ENCODE measurements at regions not wholly inside any gene's neighbourhood (a gene's known extent, or its start where the extent isn't known, plus 50 kb on each side); places are given as distances from the start of the nearest gene placed in this dataset.

DNA sequence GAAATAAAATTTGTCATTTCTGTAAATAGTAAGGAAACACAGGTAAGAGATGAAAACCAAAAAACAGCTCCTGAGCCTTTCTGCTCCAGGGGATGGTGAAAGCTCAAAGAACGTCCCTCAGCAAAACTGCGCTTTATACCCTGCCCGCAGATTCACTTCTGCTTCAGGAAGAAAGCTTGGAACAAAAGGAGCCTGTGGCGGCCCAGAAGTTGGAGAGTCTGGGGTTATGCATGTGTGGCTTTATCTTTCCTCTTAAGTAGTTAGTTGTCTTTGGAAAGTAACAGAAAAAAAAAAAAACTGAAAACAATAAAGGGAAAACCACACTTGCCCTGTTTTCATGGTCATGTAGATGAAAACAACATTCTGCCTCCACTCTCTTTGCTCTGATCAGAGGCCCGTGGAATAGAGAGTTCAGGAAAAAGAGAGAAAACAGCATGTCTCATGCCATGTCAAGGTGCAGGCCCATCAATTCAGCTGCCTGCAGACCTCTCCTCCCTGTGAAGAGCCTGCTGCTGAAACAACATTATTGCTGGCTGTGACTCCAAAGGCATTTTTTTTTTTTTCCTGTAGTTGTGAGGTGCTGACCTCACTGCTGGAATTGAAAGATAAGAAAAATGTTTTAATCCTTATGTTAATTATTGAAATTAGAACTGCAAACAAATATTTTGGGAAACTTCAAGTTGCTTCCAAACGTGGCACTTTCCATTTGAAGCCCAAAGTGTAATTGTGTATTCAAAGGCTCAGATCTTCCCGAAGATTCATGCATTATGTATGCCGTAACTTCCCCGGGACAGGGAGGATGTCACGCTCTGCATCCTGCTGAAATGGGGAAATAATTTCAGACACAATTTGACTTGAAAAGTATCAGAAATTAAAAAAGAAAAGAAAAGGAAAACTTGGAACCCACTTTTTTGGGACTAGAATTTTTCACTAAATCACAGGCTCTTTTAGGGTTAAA, 108.4 kb upstream of the ZNF385D start:
- H3K9me3 ChIP-seq (ENCODE audit: control insufficient read depth, insufficient read depth, low read length), result no peaks in the 10 kb centered on the region
- no peaks in the 10 kb centered on the region for H3K36me3 ChIP-seq (ENCODE audit: control insufficient read depth, insufficient read depth, low read length)
- H3K4me3 ChIP-seq (ENCODE audit: low read depth, low read length), result no peak overlapping the region

GRCh38 chr3:21860082-21860475, 109.1 kb upstream of the ZNF385D start:
- H3K9ac ChIP-seq (ENCODE audit: low read depth, low read length), result no peak overlapping the region
- no peak overlapping the region for H3K27ac ChIP-seq (ENCODE audit: low read depth, low read length)
- no peaks in the 10 kb centered on the region for H3K27me3 ChIP-seq (ENCODE audit: control insufficient read depth, insufficient read depth, low read length)
- peaks cover 5% of the 10 kb centered on the region; the same call in 1 of the 2 replicates for H3K4me1 ChIP-seq (ENCODE audit: control insufficient read depth, insufficient read depth, low read length)
- H3K4me3 ChIP-seq (ENCODE audit: low read depth, low read length), result no peak overlapping the region
- H3K9me3 ChIP-seq (ENCODE audit: control insufficient read depth, insufficient read depth, low read length), result no peaks in the 10 kb centered on the region
- no peaks in the 10 kb centered on the region for H3K36me3 ChIP-seq (ENCODE audit: control insufficient read depth, insufficient read depth, low read length)

More for the DNA sequence above, 108.4 kb upstream of the ZNF385D start:
- Histone ChIP-seq H3K27ac (ENCODE audit: low read depth, low read length) (no peak overlapping the region), H3K27me3 (ENCODE audit: control insufficient read depth, insufficient read depth, low read length) (no peaks in the 10 kb centered on the region), H3K9ac (ENCODE audit: low read depth, low read length) (no peak overlapping the region), H3K4me1 (ENCODE audit: control insufficient read depth, insufficient read depth, low read length) (peaks cover 5% of the 10 kb centered on the region; the same call in 1 of the 2 replicates)

DNA sequence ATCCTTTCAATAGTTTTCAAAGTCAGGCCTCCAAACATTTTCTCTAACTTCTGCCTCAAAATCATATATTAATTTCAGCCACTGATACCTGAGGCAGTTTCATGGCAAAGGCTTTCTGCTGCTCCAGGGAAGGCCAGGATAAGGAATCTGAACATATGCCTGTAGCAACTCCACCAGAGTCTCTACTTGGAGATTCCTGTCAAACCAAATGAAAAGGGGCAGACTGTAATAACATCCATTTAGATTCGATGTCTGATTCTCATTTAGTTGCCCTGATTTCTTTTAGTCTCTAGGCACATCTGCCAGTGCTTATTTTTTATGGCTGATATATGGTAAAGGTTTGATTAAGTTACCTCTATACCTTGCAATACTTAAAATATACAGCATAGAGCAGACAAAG, 109.6 kb upstream of the ZNF385D start:
- Histone ChIP-seq H3K4me1 (ENCODE audit: control insufficient read depth, insufficient read depth, low read length) (peaks cover 5% of the 10 kb centered on the region; the same call in 1 of the 2 replicates), H3K27ac (ENCODE audit: low read depth, low read length) (no peak overlapping the region), H3K4me3 (ENCODE audit: low read depth, low read length) (no peak overlapping the region), H3K27me3 (ENCODE audit: control insufficient read depth, insufficient read depth, low read length) (no peaks in the 10 kb centered on the region), H3K36me3 (ENCODE audit: control insufficient read depth, insufficient read depth, low read length) (no peaks in the 10 kb centered on the region), H3K9ac (ENCODE audit: low read depth, low read length) (no peak overlapping the region), H3K9me3 (ENCODE audit: control insufficient read depth, insufficient read depth, low read length) (no peaks in the 10 kb centered on the region)

DNA sequence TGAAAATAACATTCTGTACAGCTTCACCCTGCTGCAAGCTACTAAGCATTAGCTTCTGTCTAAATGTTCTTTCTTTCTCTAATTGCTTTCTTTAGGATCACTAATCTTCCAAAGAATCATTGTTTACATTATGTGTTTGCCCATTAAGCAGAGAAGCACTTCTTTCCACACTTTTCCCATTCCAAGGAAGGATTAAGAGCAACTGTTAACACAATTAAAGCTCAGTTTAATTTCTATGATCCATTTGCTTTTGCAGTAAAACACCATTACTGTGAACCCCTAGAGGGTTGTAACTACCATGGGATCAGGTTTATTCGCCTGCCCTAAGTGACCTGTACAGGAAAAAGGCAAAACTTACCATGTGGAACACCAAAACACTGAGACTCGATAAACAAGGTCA, 125.8 kb upstream of the ZNF385D start:
- Histone ChIP-seq H3K27me3 (ENCODE audit: control insufficient read depth, insufficient read depth, low read length) (no peaks in the 10 kb centered on the region), H3K9me3 (ENCODE audit: control insufficient read depth, insufficient read depth, low read length) (no peaks in the 10 kb centered on the region), H3K36me3 (ENCODE audit: control insufficient read depth, insufficient read depth, low read length) (no peaks in the 10 kb centered on the region), H3K4me1 (ENCODE audit: control insufficient read depth, insufficient read depth, low read length) (no peaks in the 10 kb centered on the region), H3K27ac (ENCODE audit: low read depth, low read length) (no peak overlapping the region), H3K4me3 (ENCODE audit: low read depth, low read length) (no peak overlapping the region), H3K9ac (ENCODE audit: low read depth, low read length) (no peak overlapping the region)

DNA sequence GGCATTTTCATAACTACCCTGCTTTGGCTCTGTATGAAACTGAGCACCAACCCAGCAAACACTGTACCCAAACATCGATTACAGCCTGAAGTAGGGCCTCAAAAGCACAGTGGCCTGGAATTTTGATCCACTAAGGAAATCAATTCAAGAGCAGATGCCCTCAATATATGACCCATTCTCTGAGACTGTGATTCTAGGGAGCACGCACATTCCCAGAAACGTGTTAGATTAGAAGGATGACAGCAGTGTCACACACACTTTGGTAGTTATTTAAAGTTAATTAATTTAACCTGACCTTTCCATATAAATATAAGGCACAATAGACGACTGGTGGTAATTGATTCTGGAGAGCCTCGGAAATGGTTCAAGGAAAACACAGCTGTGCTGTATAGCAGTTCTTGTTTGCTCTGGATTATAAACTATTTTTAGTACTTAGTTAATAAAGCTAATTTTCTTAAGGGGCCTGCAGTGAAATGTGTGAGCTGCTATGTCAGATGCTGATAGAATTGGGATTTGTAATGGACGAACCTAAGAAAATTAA, 126.3 kb upstream of the ZNF385D start:
- no peaks in the 10 kb centered on the region for H3K27me3 ChIP-seq (ENCODE audit: control insufficient read depth, insufficient read depth, low read length)
- H3K9me3 ChIP-seq (ENCODE audit: control insufficient read depth, insufficient read depth, low read length), result no peaks in the 10 kb centered on the region
- H3K4me1 ChIP-seq (ENCODE audit: control insufficient read depth, insufficient read depth, low read length), result no peaks in the 10 kb centered on the region
- H3K9ac ChIP-seq (ENCODE audit: low read depth, low read length), result no peak overlapping the region
- no peak overlapping the region for H3K27ac ChIP-seq (ENCODE audit: low read depth, low read length)
- no peaks in the 10 kb centered on the region for H3K36me3 ChIP-seq (ENCODE audit: control insufficient read depth, insufficient read depth, low read length)
- H3K4me3 ChIP-seq (ENCODE audit: low read depth, low read length), result no peak overlapping the region

- no peaks in the 10 kb centered on the region for H3K4me1 ChIP-seq (ENCODE audit: control insufficient read depth, insufficient read depth, low read length)
- no peaks in the 10 kb centered on the region for H3K9me3 ChIP-seq (ENCODE audit: control insufficient read depth, insufficient read depth, low read length)
- H3K27me3 ChIP-seq (ENCODE audit: control insufficient read depth, insufficient read depth, low read length), result no peaks in the 10 kb centered on the region
- no peaks in the 10 kb centered on the region for H3K36me3 ChIP-seq (ENCODE audit: control insufficient read depth, insufficient read depth, low read length)
- H3K4me3 ChIP-seq (ENCODE audit: low read depth, low read length), result no peak overlapping the region
- H3K9ac ChIP-seq (ENCODE audit: low read depth, low read length), result no peak overlapping the region
- no peak overlapping the region for H3K27ac ChIP-seq (ENCODE audit: low read depth, low read length)
Measured at GRCh38 chr3:21879184-21879886, 128.3 kb upstream of the ZNF385D start.

- Histone ChIP-seq H3K4me1 (ENCODE audit: control insufficient read depth, insufficient read depth, low read length) (no peaks in the 10 kb centered on the region), H3K9me3 (ENCODE audit: control insufficient read depth, insufficient read depth, low read length) (no peaks in the 10 kb centered on the region), H3K4me3 (ENCODE audit: low read depth, low read length) (no peak overlapping the region), H3K36me3 (ENCODE audit: control insufficient read depth, insufficient read depth, low read length) (no peaks in the 10 kb centered on the region), H3K27me3 (ENCODE audit: control insufficient read depth, insufficient read depth, low read length) (no peaks in the 10 kb centered on the region), H3K9ac (ENCODE audit: low read depth, low read length) (no peak overlapping the region), H3K27ac (ENCODE audit: low read depth, low read length) (no peak overlapping the region)
Measured at GRCh38 chr3:21888656-21889055, 137.6 kb upstream of the ZNF385D start.

GRCh38 chr3:21889166-21889565, 138.2 kb upstream of the ZNF385D start:
- H3K4me3 ChIP-seq (ENCODE audit: low read depth, low read length), result no peak overlapping the region
- no peaks in the 10 kb centered on the region for H3K36me3 ChIP-seq (ENCODE audit: control insufficient read depth, insufficient read depth, low read length)
- no peaks in the 10 kb centered on the region for H3K27me3 ChIP-seq (ENCODE audit: control insufficient read depth, insufficient read depth, low read length)
- H3K27ac ChIP-seq (ENCODE audit: low read depth, low read length), result no peak overlapping the region
- no peak overlapping the region for H3K9ac ChIP-seq (ENCODE audit: low read depth, low read length)
- no peaks in the 10 kb centered on the region for H3K4me1 ChIP-seq (ENCODE audit: control insufficient read depth, insufficient read depth, low read length)
- H3K9me3 ChIP-seq (ENCODE audit: control insufficient read depth, insufficient read depth, low read length), result no peaks in the 10 kb centered on the region

GRCh38 chr3:21892104-21892503, 141.1 kb upstream of the ZNF385D start:
- Histone ChIP-seq H3K4me1 (ENCODE audit: control insufficient read depth, insufficient read depth, low read length) (no peaks in the 10 kb centered on the region), H3K4me3 (ENCODE audit: low read depth, low read length) (no peak overlapping the region), H3K9ac (ENCODE audit: low read depth, low read length) (no peak overlapping the region), H3K27me3 (ENCODE audit: control insufficient read depth, insufficient read depth, low read length) (no peaks in the 10 kb centered on the region), H3K9me3 (ENCODE audit: control insufficient read depth, insufficient read depth, low read length) (no peaks in the 10 kb centered on the region), H3K27ac (ENCODE audit: low read depth, low read length) (no peak overlapping the region), H3K36me3 (ENCODE audit: control insufficient read depth, insufficient read depth, low read length) (no peaks in the 10 kb centered on the region)

DNA sequence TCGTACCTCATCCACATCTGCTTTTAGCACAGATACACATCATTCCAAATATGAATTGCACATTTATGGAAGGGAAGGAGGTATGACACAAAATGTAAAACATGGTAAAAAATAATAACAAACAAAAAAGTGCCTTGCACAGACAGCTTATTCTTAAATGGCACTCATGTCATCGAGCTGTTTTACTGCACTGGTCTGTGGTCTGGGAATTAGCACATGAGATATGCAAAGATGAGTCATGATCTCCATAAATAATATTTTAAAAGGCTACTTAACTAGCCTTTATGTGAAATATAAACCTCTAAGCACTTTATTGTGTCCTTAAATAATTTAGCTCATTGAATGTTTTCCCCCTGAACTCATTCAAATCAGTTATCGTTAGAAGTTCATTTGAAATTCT, 142.2 kb upstream of the ZNF385D start:
- Histone ChIP-seq H3K9ac (ENCODE audit: low read depth, low read length) (no peak overlapping the region), H3K4me1 (ENCODE audit: control insufficient read depth, insufficient read depth, low read length) (no peaks in the 10 kb centered on the region), H3K27ac (ENCODE audit: low read depth, low read length) (no peak overlapping the region), H3K36me3 (ENCODE audit: control insufficient read depth, insufficient read depth, low read length) (no peaks in the 10 kb centered on the region), H3K27me3 (ENCODE audit: control insufficient read depth, insufficient read depth, low read length) (no peaks in the 10 kb centered on the region), H3K9me3 (ENCODE audit: control insufficient read depth, insufficient read depth, low read length) (no peaks in the 10 kb centered on the region), H3K4me3 (ENCODE audit: low read depth, low read length) (no peak overlapping the region)
